ENCODE measurements at regions not wholly inside any gene's neighbourhood (a gene's known extent, or its start where the extent isn't known, plus 50 kb on each side); places are given as distances from the start of the nearest gene placed in this dataset.

DNA sequence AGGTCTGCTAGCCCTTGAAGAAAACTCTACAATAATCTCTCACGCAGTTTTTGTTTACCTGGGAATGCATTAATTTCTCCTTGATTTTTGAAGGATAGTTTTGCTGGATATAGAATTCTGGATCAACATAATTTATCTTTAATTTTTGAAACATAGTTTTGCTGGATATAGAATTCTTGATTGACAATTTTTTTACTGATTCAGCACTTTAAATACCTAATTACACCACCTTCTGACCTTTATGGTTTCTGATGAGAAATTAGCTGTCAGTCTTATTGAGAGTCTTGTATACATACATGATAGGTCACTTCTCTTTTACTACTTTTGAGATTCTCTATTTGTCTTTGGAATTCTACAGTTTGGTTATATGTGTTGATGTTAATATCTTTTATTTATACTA, 741.6 kb downstream of the FGF9 start:
- TF ChIP-seq POLR2A (IDR thresholded peaks at IDR 0.05; ENCODE audit: control extremely low read depth in 1 of 2, low read depth in 2 of 2, low read length in 2 of 2) (no peak), GTF2F1 (IDR thresholded peaks at IDR 0.05; ENCODE audit: borderline replicate concordance, low read depth, low read length) (no peak), NANOG (IDR thresholded peaks at IDR 0.05; ENCODE audit: insufficient read depth, low read depth, low read length, poor library complexity, severe bottlenecking) (no peak), TAF1 (IDR thresholded peaks at IDR 0.05; ENCODE audit: low read depth, low read length) (no peak), RAD21 (IDR thresholded peaks at IDR 0.05 in 1 of 2, conservative IDR thresholded peaks at IDR 0.05 in 1 of 2; ENCODE audit: low read depth in 2 of 2, low read length in 2 of 2) (no peak)
- TF ChIP-seq, protein P1, sequence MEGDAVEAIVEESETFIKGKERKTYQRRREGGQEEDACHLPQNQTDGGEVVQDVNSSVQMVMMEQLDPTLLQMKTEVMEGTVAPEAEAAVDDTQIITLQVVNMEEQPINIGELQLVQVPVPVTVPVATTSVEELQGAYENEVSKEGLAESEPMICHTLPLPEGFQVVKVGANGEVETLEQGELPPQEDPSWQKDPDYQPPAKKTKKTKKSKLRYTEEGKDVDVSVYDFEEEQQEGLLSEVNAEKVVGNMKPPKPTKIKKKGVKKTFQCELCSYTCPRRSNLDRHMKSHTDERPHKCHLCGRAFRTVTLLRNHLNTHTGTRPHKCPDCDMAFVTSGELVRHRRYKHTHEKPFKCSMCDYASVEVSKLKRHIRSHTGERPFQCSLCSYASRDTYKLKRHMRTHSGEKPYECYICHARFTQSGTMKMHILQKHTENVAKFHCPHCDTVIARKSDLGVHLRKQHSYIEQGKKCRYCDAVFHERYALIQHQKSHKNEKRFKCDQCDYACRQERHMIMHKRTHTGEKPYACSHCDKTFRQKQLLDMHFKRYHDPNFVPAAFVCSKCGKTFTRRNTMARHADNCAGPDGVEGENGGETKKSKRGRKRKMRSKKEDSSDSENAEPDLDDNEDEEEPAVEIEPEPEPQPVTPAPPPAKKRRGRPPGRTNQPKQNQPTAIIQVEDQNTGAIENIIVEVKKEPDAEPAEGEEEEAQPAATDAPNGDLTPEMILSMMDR (IDR thresholded peaks at IDR 0.05; ENCODE audit: control extremely low read depth in 1 of 3, insufficient read depth in 1 of 3, low read depth in 1 of 3, low read length in 3 of 3): no peak
- TF ChIP-seq, protein P2, sequence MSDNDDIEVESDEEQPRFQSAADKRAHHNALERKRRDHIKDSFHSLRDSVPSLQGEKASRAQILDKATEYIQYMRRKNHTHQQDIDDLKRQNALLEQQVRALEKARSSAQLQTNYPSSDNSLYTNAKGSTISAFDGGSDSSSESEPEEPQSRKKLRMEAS (IDR thresholded peaks at IDR 0.05): no peak
- TF ChIP-seq, protein P3, sequence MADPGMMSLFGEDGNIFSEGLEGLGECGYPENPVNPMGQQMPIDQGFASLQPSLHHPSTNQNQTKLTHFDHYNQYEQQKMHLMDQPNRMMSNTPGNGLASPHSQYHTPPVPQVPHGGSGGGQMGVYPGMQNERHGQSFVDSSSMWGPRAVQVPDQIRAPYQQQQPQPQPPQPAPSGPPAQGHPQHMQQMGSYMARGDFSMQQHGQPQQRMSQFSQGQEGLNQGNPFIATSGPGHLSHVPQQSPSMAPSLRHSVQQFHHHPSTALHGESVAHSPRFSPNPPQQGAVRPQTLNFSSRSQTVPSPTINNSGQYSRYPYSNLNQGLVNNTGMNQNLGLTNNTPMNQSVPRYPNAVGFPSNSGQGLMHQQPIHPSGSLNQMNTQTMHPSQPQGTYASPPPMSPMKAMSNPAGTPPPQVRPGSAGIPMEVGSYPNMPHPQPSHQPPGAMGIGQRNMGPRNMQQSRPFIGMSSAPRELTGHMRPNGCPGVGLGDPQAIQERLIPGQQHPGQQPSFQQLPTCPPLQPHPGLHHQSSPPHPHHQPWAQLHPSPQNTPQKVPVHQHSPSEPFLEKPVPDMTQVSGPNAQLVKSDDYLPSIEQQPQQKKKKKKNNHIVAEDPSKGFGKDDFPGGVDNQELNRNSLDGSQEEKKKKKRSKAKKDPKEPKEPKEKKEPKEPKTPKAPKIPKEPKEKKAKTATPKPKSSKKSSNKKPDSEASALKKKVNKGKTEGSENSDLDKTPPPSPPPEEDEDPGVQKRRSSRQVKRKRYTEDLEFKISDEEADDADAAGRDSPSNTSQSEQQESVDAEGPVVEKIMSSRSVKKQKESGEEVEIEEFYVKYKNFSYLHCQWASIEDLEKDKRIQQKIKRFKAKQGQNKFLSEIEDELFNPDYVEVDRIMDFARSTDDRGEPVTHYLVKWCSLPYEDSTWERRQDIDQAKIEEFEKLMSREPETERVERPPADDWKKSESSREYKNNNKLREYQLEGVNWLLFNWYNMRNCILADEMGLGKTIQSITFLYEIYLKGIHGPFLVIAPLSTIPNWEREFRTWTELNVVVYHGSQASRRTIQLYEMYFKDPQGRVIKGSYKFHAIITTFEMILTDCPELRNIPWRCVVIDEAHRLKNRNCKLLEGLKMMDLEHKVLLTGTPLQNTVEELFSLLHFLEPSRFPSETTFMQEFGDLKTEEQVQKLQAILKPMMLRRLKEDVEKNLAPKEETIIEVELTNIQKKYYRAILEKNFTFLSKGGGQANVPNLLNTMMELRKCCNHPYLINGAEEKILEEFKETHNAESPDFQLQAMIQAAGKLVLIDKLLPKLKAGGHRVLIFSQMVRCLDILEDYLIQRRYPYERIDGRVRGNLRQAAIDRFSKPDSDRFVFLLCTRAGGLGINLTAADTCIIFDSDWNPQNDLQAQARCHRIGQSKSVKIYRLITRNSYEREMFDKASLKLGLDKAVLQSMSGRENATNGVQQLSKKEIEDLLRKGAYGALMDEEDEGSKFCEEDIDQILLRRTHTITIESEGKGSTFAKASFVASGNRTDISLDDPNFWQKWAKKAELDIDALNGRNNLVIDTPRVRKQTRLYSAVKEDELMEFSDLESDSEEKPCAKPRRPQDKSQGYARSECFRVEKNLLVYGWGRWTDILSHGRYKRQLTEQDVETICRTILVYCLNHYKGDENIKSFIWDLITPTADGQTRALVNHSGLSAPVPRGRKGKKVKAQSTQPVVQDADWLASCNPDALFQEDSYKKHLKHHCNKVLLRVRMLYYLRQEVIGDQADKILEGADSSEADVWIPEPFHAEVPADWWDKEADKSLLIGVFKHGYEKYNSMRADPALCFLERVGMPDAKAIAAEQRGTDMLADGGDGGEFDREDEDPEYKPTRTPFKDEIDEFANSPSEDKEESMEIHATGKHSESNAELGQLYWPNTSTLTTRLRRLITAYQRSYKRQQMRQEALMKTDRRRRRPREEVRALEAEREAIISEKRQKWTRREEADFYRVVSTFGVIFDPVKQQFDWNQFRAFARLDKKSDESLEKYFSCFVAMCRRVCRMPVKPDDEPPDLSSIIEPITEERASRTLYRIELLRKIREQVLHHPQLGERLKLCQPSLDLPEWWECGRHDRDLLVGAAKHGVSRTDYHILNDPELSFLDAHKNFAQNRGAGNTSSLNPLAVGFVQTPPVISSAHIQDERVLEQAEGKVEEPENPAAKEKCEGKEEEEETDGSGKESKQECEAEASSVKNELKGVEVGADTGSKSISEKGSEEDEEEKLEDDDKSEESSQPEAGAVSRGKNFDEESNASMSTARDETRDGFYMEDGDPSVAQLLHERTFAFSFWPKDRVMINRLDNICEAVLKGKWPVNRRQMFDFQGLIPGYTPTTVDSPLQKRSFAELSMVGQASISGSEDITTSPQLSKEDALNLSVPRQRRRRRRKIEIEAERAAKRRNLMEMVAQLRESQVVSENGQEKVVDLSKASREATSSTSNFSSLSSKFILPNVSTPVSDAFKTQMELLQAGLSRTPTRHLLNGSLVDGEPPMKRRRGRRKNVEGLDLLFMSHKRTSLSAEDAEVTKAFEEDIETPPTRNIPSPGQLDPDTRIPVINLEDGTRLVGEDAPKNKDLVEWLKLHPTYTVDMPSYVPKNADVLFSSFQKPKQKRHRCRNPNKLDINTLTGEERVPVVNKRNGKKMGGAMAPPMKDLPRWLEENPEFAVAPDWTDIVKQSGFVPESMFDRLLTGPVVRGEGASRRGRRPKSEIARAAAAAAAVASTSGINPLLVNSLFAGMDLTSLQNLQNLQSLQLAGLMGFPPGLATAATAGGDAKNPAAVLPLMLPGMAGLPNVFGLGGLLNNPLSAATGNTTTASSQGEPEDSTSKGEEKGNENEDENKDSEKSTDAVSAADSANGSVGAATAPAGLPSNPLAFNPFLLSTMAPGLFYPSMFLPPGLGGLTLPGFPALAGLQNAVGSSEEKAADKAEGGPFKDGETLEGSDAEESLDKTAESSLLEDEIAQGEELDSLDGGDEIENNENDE (IDR thresholded peaks at IDR 0.05; ENCODE audit: insufficient replicate concordance, low read length): no peak
